IMR-90 (cell line): ENCODE measurements at regions not wholly inside any gene's neighbourhood (a gene's known extent, or its start where the extent isn't known, plus 50 kb on each side); places are given as distances from the start of the nearest gene placed in this dataset.

Experiments
- ATAC-seq: fragments of 200-7000 bp; cut with Tn5 transposase; 2 replicates; pipeline ENCODE4 v1.9.1; 2020; ENCODE audit warnings: low read depth, mild to moderate bottlenecking, moderate library complexity
- BruUV-seq: library from RNA; stranded (reverse); fragments of 400-500 nt; replicated peaks from 2 replicates; lab custom pipeline; 2021; lab: Mats Ljungman, UMichigan
- CTCF ChIA-PET: fragments of 300-600 bp; formaldehyde crosslinking; extraction: SDS; loops from one replicate; lab custom pipeline; 2021; ENCODE audit warnings: antibody characterized with exemption; lab: Yijun Ruan, JAX
- POLR2A ChIA-PET: fragments of 300-600 bp; sonication (Branson Sonifier 250); formaldehyde crosslinking; loops from one replicate; lab custom pipeline; 2022; ENCODE audit warnings: antibody characterized with exemption; ENCODE audit not compliant: unreplicated experiment; lab: Charles Lee
- DNase-seq: peaks from one replicate; pipeline ENCODE4 v3.0.0; 2013
- H2AFZ ChIP-seq: replicated peaks from 2 replicates; pipeline ENCODE3; 2013; ENCODE audit warnings: low read length, mild to moderate bottlenecking; ENCODE audit not compliant: poor library complexity
- H2AK5ac ChIP-seq: 2 replicates; pipeline ENCODE4 v1.6.1; 2013; ENCODE audit warnings: low read depth, low read length, inconsistent platforms
- H2AK9ac ChIP-seq: replicated peaks from 2 replicates; pipeline ENCODE3; 2013; ENCODE audit warnings: mild to moderate bottlenecking, low read depth, low read length, moderate library complexity; ENCODE audit not compliant: poor library complexity
- H2BK120ac ChIP-seq: 2 replicates; pipeline ENCODE4 v1.6.1; 2013; ENCODE audit warnings: low read depth, low read length, inconsistent platforms
- H2BK15ac ChIP-seq: 3 replicates; pipeline ENCODE4 v1.6.1; 2013; ENCODE audit warnings: low read depth, low read length, inconsistent platforms
- H2BK20ac ChIP-seq: 2 replicates; pipeline ENCODE4 v1.6.1; 2013; ENCODE audit warnings: low read depth, mild to moderate bottlenecking, inconsistent platforms, low read length, moderate library complexity
- H2BK5ac ChIP-seq: 2 replicates; pipeline ENCODE4 v1.6.1; 2013; ENCODE audit warnings: mild to moderate bottlenecking, low read depth, low read length, inconsistent platforms; ENCODE audit not compliant: poor library complexity, severe bottlenecking
- H3K14ac ChIP-seq: replicated peaks from 2 replicates; pipeline ENCODE4 v1.6.1; 2013; ENCODE audit warnings: low read depth, low read length, inconsistent platforms
- H3K18ac ChIP-seq: 2 replicates; pipeline ENCODE4 v1.6.1; 2013; ENCODE audit warnings: low read depth, low read length, control low read depth
- H3K23ac ChIP-seq: 2 replicates; pipeline ENCODE4 v1.6.1; 2013; ENCODE audit warnings: low read depth, low read length, inconsistent platforms
- H3K27ac ChIP-seq: 2 replicates; pipeline ENCODE4 v1.5.1; 2013; ENCODE audit warnings: mild to moderate bottlenecking, control low read depth, low read length; ENCODE audit not compliant: insufficient read depth
- H3K27me3 ChIP-seq: 2 replicates; pipeline ENCODE4 v1.6.1; 2013; ENCODE audit warnings: low read length; ENCODE audit not compliant: control insufficient read depth, insufficient read depth
- H3K36me3 ChIP-seq: 2 replicates; pipeline ENCODE4 v1.6.1; 2013; ENCODE audit warnings: low read length, mixed read lengths; ENCODE audit not compliant: control insufficient read depth, insufficient read depth
- H3K4ac ChIP-seq: 2 replicates; pipeline ENCODE4 v1.6.1; 2013; ENCODE audit warnings: low read depth, low read length, inconsistent platforms
- H3K4me1 ChIP-seq: 2 replicates; pipeline ENCODE4 v1.6.1; 2013; ENCODE audit warnings: low read length, mixed read lengths; ENCODE audit not compliant: control insufficient read depth, insufficient read depth
- H3K4me2 ChIP-seq: 2 replicates; pipeline ENCODE4 v1.6.1; 2013; ENCODE audit warnings: low read depth, mild to moderate bottlenecking, control low read depth, low read length, moderate library complexity
- H3K4me3 ChIP-seq: 2 replicates; pipeline ENCODE4 v1.5.1; 2013; ENCODE audit warnings: low read depth, mild to moderate bottlenecking, control low read depth, low read length, moderate library complexity; ENCODE audit not compliant: insufficient read depth
- H3K56ac ChIP-seq: 2 replicates; pipeline ENCODE4 v1.6.1; 2013; ENCODE audit warnings: low read length, inconsistent platforms; ENCODE audit not compliant: insufficient read depth; ENCODE audit errors: extremely low read depth
- H3K79me1 ChIP-seq, 2 experiments: 2 replicates each; pipeline ENCODE4 v1.6.1; 2013; ENCODE audit warnings: low read length in 2 of 2, inconsistent platforms in 1 of 2, low read depth in 1 of 2
- H3K9ac ChIP-seq: 2 replicates; pipeline ENCODE4 v1.6.1; 2013; ENCODE audit warnings: low read depth, low read length, control low read depth
- H3K9me1 ChIP-seq: 2 replicates; pipeline ENCODE4 v1.6.1; 2013; ENCODE audit warnings: low read length, inconsistent platforms; ENCODE audit not compliant: insufficient read depth
- H3K9me3 ChIP-seq: 2 replicates; pipeline ENCODE4 v1.6.1; 2013; ENCODE audit warnings: low read length; ENCODE audit not compliant: control insufficient read depth, insufficient read depth
- H4K20me1 ChIP-seq: 2 replicates; pipeline ENCODE4 v1.6.1; 2013; ENCODE audit warnings: low read length, inconsistent platforms; ENCODE audit not compliant: insufficient read depth
- H4K5ac ChIP-seq: 2 replicates; pipeline ENCODE4 v1.6.1; 2013; ENCODE audit warnings: mild to moderate bottlenecking, low read depth, low read length, control low read depth
- H4K8ac ChIP-seq, 2 experiments: 2 replicates each; pipeline ENCODE4 v1.6.1; 2013; ENCODE audit warnings: low read depth in 2 of 2, low read length in 2 of 2, control low read depth in 1 of 2, inconsistent platforms in 1 of 2
- H4K91ac ChIP-seq: 2 replicates; pipeline ENCODE4 v1.6.1; 2013; ENCODE audit warnings: low read depth, low read length, inconsistent platforms; ENCODE audit not compliant: insufficient read depth
- BHLHE40 ChIP-seq: fragments of 150-350 bp; IDR thresholded peaks from 2 replicates; pipeline ENCODE4 v1.6.1; 2016; ENCODE audit warnings: mild to moderate bottlenecking, low read depth, low read length
- CEBPB ChIP-seq: IDR thresholded peaks from 2 replicates; pipeline ENCODE4 v1.6.1; 2012; ENCODE audit warnings: low read depth, low read length, improper control_type of control experiment
- CHD1 ChIP-seq: IDR thresholded peaks from 2 replicates; pipeline ENCODE4 v1.6.1; 2012; ENCODE audit warnings: low read depth, low read length, improper control_type of control experiment
- FOS ChIP-seq: fragments of 150-350 bp; IDR thresholded peaks from 2 replicates; pipeline ENCODE4 v1.6.1; 2016; ENCODE audit warnings: low read depth, low read length
- MAFK ChIP-seq: IDR thresholded peaks from 2 replicates; pipeline ENCODE4 v1.6.1; 2012; ENCODE audit warnings: low read depth, low read length, improper control_type of control experiment
- MAZ ChIP-seq: IDR thresholded peaks from 2 replicates; pipeline ENCODE4 v1.6.1; 2012; ENCODE audit warnings: low read depth, mild to moderate bottlenecking, low read length, improper control_type of control experiment, moderate library complexity, borderline replicate concordance
- MXI1 ChIP-seq: IDR thresholded peaks from 2 replicates; pipeline ENCODE4 v1.6.1; 2012; ENCODE audit warnings: low read depth, mild to moderate bottlenecking, low read length, moderate library complexity, borderline replicate concordance
- NFE2L2 ChIP-seq: fragments of 150-350 bp; IDR thresholded peaks from 2 replicates; pipeline ENCODE4 v1.6.1; 2016; ENCODE audit warnings: low read depth, mild to moderate bottlenecking, low read length
- RAD21 ChIP-seq: IDR thresholded peaks from 2 replicates; pipeline ENCODE4 v1.6.1; 2012; ENCODE audit warnings: low read length, improper control_type of control experiment
- RCOR1 ChIP-seq: IDR thresholded peaks from 2 replicates; pipeline ENCODE4 v1.6.1; 2012; ENCODE audit warnings: mild to moderate bottlenecking, low read length, improper control_type of control experiment; ENCODE audit not compliant: insufficient replicate concordance
- RFX5 ChIP-seq: IDR thresholded peaks from 2 replicates; pipeline ENCODE4 v1.8.0; 2012; ENCODE audit warnings: low read depth, mild to moderate bottlenecking, low read length, moderate library complexity
- SMC3 ChIP-seq: fragments of 150-350 bp; IDR thresholded peaks from 2 replicates; pipeline ENCODE4 v1.6.1; 2016; ENCODE audit warnings: low read depth, mild to moderate bottlenecking, antibody characterized with exemption, low read length, moderate library complexity
- WGBS, 2 experiments: methylation state at CpG; one replicate each; pipeline versions ENCODE4 v1.1.5 to v1.1.7; 2013; ENCODE audit warnings: missing lambda C conversion rate in 2 of 2; ENCODE audit not compliant: insufficient read length in 1 of 2; ENCODE audit errors: extremely low coverage in 2 of 2; 5-methylcytosine and 5-hydroxymethylcytosine counted together
- dilution Hi-C: fragments of 300-500 bp; cut with HindIII; formaldehyde crosslinking; loops from one replicate; pipeline ENCODE4 v1.14.3; 2018; ENCODE audit warnings: low sequenced_read_pairs; ENCODE audit not compliant: unreplicated experiment
- in situ Hi-C: fragments of 300-500 bp; cut with MboI; formaldehyde crosslinking; loops from 3 replicates; pipeline ENCODE4 v1.14.3; 2019; ENCODE audit warnings: low sequenced_read_pairs, inconsistent platforms, mixed read lengths
- intact Hi-C: fragments of 100-400 bp; cut with micrococcal nuclease; formaldehyde crosslinking; loops from 2 replicates; pipeline ENCODE4 v1.10.0; 2022
- TF ChIP-seq, protein P1 (sequence below): fragments of 150-350 bp; IDR thresholded peaks from 2 replicates; pipeline ENCODE4 v1.6.1; 2017; ENCODE audit warnings: mild to moderate bottlenecking, antibody characterized with exemption, low read length, low read depth
- TF ChIP-seq, protein P2 (sequence below): conservative IDR thresholded peaks from 2 replicates; pipeline ENCODE4 v1.5.1; 2012; ENCODE audit warnings: mild to moderate bottlenecking, low read depth, low read length, improper control_type of control experiment
- TF ChIP-seq, protein P3 (sequence below): fragments of 150-350 bp; IDR thresholded peaks from 2 replicates; pipeline ENCODE4 v1.6.1; 2016; ENCODE audit warnings: low read depth, mild to moderate bottlenecking, low read length, moderate library complexity, borderline replicate concordance

DNA sequence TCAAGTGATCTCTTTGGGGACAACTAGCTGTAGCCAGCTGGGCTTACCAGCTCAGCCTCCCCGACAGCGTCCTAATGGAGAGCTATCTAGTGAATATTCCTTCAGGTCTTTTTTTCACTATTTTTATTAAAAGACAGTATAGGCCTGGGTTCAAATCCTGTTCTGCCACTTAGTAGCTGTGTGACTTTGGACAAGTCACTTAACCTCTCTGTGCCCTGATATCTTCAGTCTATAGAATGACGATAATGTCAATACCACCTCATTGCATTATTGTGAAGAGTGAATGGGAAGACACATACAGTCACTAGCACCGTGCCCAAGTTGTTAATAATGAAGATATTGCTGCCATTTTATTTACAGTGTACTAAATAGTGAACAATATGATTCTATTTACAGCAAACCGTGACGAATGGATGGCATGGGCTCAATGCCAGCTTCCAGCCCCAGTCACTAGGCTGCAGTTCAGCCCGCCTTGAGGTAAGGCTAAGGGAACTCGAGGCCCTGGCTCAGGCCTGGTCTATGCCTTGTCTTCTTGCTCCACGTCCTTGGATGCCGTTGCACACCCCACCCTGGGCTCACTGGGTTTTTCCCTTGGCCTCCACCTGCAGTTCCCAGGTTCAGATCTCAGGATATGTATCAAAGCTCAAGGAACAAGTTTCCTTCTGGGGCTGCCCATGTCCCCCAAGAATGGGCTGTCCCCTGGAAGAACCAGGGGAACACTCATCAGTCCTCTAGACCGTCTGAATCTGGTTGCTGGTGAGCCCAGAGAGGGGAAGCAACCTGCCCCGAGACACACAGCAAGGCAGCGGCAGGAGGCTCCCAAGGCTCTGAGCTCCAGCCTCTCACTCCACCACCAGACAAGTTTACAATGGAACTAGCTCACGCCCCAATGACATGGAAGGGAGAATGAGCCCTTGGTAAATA is 95.4 kb upstream of the TNRC6C start:
- no peaks in the 10 kb centered on the region for H3K9me1 ChIP-seq
- POLR2A ChIA-PET = no interaction called here
- H2AK9ac ChIP-seq = no peak overlapping the region
- no peak for DNase-seq
- no peak overlapping the region for H2BK20ac ChIP-seq
- H3K27ac ChIP-seq = no peak overlapping the region
- intact Hi-C loops = no loop called here
- H4K91ac ChIP-seq = no peak overlapping the region
- WGBS, 2 experiments = 61% methylated on average over 6 of the region's 14 CpGs; no CpG with 5 or more reads in 1 of the 2 experiments
- peaks cover 43% of the 10 kb centered on the region for H3K27me3 ChIP-seq
- H4K8ac ChIP-seq = no peak overlapping the region
- H3K36me3 ChIP-seq = no peaks in the 10 kb centered on the region
- dilution Hi-C loops = no loop called here
- no peaks in the 10 kb centered on the region for H3K79me1 ChIP-seq
- no peak overlapping the region for H2BK5ac ChIP-seq
- no peaks in the 10 kb centered on the region for H4K20me1 ChIP-seq
- H3K4me3 ChIP-seq = no peak overlapping the region
- no peak overlapping the region for H4K5ac ChIP-seq
- H2BK120ac ChIP-seq = no peak overlapping the region
- no peak overlapping the region for H3K4ac ChIP-seq
- no peak overlapping the region for H3K14ac ChIP-seq
- BruUV-seq = no TSS peak
- in situ Hi-C loops = no loop called here
- no peak overlapping the region for H3K23ac ChIP-seq
- no peak for TF ChIP-seq NFE2L2
- no peak for TF ChIP-seq FOS
- no peak for TF ChIP-seq SMC3
- no peak for TF ChIP-seq MXI1
- TF ChIP-seq CEBPB = no peak
- TF ChIP-seq, protein P1, sequence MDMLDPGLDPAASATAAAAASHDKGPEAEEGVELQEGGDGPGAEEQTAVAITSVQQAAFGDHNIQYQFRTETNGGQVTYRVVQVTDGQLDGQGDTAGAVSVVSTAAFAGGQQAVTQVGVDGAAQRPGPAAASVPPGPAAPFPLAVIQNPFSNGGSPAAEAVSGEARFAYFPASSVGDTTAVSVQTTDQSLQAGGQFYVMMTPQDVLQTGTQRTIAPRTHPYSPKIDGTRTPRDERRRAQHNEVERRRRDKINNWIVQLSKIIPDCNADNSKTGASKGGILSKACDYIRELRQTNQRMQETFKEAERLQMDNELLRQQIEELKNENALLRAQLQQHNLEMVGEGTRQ = no peak
- TF ChIP-seq, protein P2, sequence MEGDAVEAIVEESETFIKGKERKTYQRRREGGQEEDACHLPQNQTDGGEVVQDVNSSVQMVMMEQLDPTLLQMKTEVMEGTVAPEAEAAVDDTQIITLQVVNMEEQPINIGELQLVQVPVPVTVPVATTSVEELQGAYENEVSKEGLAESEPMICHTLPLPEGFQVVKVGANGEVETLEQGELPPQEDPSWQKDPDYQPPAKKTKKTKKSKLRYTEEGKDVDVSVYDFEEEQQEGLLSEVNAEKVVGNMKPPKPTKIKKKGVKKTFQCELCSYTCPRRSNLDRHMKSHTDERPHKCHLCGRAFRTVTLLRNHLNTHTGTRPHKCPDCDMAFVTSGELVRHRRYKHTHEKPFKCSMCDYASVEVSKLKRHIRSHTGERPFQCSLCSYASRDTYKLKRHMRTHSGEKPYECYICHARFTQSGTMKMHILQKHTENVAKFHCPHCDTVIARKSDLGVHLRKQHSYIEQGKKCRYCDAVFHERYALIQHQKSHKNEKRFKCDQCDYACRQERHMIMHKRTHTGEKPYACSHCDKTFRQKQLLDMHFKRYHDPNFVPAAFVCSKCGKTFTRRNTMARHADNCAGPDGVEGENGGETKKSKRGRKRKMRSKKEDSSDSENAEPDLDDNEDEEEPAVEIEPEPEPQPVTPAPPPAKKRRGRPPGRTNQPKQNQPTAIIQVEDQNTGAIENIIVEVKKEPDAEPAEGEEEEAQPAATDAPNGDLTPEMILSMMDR = no peak
- TF ChIP-seq RFX5 = no peak
- no peak for TF ChIP-seq MAFK
- TF ChIP-seq MAZ = no peak
- TF ChIP-seq RCOR1 = no peak
- no peak for TF ChIP-seq BHLHE40
- no peak for TF ChIP-seq CHD1
- TF ChIP-seq, protein P3, sequence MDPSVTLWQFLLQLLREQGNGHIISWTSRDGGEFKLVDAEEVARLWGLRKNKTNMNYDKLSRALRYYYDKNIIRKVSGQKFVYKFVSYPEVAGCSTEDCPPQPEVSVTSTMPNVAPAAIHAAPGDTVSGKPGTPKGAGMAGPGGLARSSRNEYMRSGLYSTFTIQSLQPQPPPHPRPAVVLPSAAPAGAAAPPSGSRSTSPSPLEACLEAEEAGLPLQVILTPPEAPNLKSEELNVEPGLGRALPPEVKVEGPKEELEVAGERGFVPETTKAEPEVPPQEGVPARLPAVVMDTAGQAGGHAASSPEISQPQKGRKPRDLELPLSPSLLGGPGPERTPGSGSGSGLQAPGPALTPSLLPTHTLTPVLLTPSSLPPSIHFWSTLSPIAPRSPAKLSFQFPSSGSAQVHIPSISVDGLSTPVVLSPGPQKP = no peak
- no peak for TF ChIP-seq RAD21
- H3K4me2 ChIP-seq = no peak overlapping the region
- H3K9me3 ChIP-seq = no peaks in the 10 kb centered on the region
- CTCF ChIA-PET = no interaction called here
- no peak overlapping the region for H3K56ac ChIP-seq
- H3K18ac ChIP-seq = no peak overlapping the region
- ATAC-seq = no peak
- H2AFZ ChIP-seq = no peak overlapping the region
- H2BK15ac ChIP-seq = no peak overlapping the region
- no peaks in the 10 kb centered on the region for H3K4me1 ChIP-seq
- H2AK5ac ChIP-seq = no peak overlapping the region
- H3K9ac ChIP-seq = no peak overlapping the region
